ENCODE measurements at regions not wholly inside any gene's neighbourhood (a gene's known extent, or its start where the extent isn't known, plus 50 kb on each side); places are given as distances from the start of the nearest gene placed in this dataset.
"Not testable (repeated sequence)": the region's sequence is repeated elsewhere in the genome, so short reads cannot be mapped to it uniquely, and the experiment has no call there.

- intact Hi-C loops (cut with micrococcal nuclease): no loop called here
- Mint-ChIP-seq H3K36me3 (no peaks in the 10 kb centered on the region), H3K9me3 (peaks cover 8% of the 10 kb centered on the region), H3K27ac (no peak overlapping the region), H3K4me1 (ENCODE audit: low read depth) (no peaks in the 10 kb centered on the region), H3K27me3 (peaks cover 17% of the 10 kb centered on the region), H3K4me3 (no peak overlapping the region)
- ChIA-PET POLR2A (no interaction called here), CTCF (no interaction called here)
- DNase-seq: no peak
Observed at GRCh38 chr2:222351035-222351434, 52.2 kb upstream of the PAX3 start.

GRCh38 chr2:222352981-222353380, 54.2 kb upstream of the PAX3 start:
- ChIA-PET CTCF (no interaction called here), POLR2A (no interaction called here)
- H3K36me3 Mint-ChIP-seq: no peaks in the 10 kb centered on the region
- no peak overlapping the region for H3K4me3 Mint-ChIP-seq
- peaks cover 8% of the 10 kb centered on the region for H3K9me3 Mint-ChIP-seq
- no peak for DNase-seq
- intact Hi-C loops (cut with micrococcal nuclease): no loop called here
- no peak overlapping the region for H3K27ac Mint-ChIP-seq
- peaks cover 14% of the 10 kb centered on the region for H3K27me3 Mint-ChIP-seq
- no peaks in the 10 kb centered on the region for H3K4me1 Mint-ChIP-seq (ENCODE audit: low read depth)

GRCh38 chr2:222353993-222354392, 55.2 kb upstream of the PAX3 start:
- Mint-ChIP-seq H3K4me3 (no peak overlapping the region), H3K4me1 (ENCODE audit: low read depth) (no peaks in the 10 kb centered on the region), H3K9me3 (peaks cover 8% of the 10 kb centered on the region), H3K36me3 (no peaks in the 10 kb centered on the region), H3K27me3 (peaks cover 8% of the 10 kb centered on the region), H3K27ac (no peak overlapping the region)
- ChIA-PET CTCF (no interaction called here), POLR2A (no interaction called here)
- no peak for DNase-seq
- intact Hi-C loops (cut with micrococcal nuclease): no loop called here

GRCh38 chr2:222355860-222356259, 57.1 kb upstream of the PAX3 start:
- ChIA-PET CTCF (no interaction called here), POLR2A (no interaction called here)
- Mint-ChIP-seq H3K27me3 (peaks cover 2% of the 10 kb centered on the region), H3K27ac (no peak overlapping the region), H3K4me3 (no peak overlapping the region), H3K4me1 (ENCODE audit: low read depth) (no peaks in the 10 kb centered on the region), H3K36me3 (no peaks in the 10 kb centered on the region), H3K9me3 (peaks cover 8% of the 10 kb centered on the region)
- no peak for DNase-seq
- intact Hi-C loops (cut with micrococcal nuclease): no loop called here

- Mint-ChIP-seq H3K9me3 (no peaks in the 10 kb centered on the region), H3K4me3 (no peak overlapping the region), H3K4me1 (ENCODE audit: low read depth) (no peaks in the 10 kb centered on the region), H3K27me3 (peaks cover 2% of the 10 kb centered on the region), H3K27ac (no peak overlapping the region), H3K36me3 (no peaks in the 10 kb centered on the region)
- ChIA-PET CTCF (no interaction called here), POLR2A (no interaction called here)
- no peak for DNase-seq
- intact Hi-C loops (cut with micrococcal nuclease): no loop called here
Observed at GRCh38 chr2:222357930-222358329, 59.1 kb upstream of the PAX3 start.

- ChIA-PET POLR2A (no interaction called here), CTCF (no interaction called here)
- no peaks in the 10 kb centered on the region for H3K4me1 Mint-ChIP-seq (ENCODE audit: low read depth)
- no peaks in the 10 kb centered on the region for H3K9me3 Mint-ChIP-seq
- DNase-seq: no peak
- H3K27me3 Mint-ChIP-seq: peaks cover 2% of the 10 kb centered on the region
- H3K36me3 Mint-ChIP-seq: no peaks in the 10 kb centered on the region
- no peak overlapping the region for H3K4me3 Mint-ChIP-seq
- no peak overlapping the region for H3K27ac Mint-ChIP-seq
- intact Hi-C loops (cut with micrococcal nuclease): no loop called here
Observed at GRCh38 chr2:222358876-222359275, 60.1 kb upstream of the PAX3 start.

- ChIA-PET POLR2A (interaction anchor here (0.6 kb wide), 1 partner anchor 68 kb away, joined by 3 read pairs; no protein-coding TSS in a partner anchor), CTCF (no interaction called here)
- DNase-seq: no peak
- no peaks in the 10 kb centered on the region for H3K36me3 Mint-ChIP-seq
- no peaks in the 10 kb centered on the region for H3K27me3 Mint-ChIP-seq
- intact Hi-C loops (cut with micrococcal nuclease): no loop called here
- no peak overlapping the region for H3K27ac Mint-ChIP-seq
- no peaks in the 10 kb centered on the region for H3K9me3 Mint-ChIP-seq
- H3K4me3 Mint-ChIP-seq: no peak overlapping the region
- H3K4me1 Mint-ChIP-seq (ENCODE audit: low read depth): peaks cover 6% of the 10 kb centered on the region
Observed at GRCh38 chr2:222360146-222360545, 61.3 kb upstream of the PAX3 start.

GRCh38 chr2:222360997-222361396, 62.2 kb upstream of the PAX3 start:
- H3K4me3 Mint-ChIP-seq: no peak overlapping the region
- DNase-seq: no peak
- H3K4me1 Mint-ChIP-seq (ENCODE audit: low read depth): peaks cover 6% of the 10 kb centered on the region
- H3K27ac Mint-ChIP-seq: no peak overlapping the region
- no peaks in the 10 kb centered on the region for H3K9me3 Mint-ChIP-seq
- intact Hi-C loops (cut with micrococcal nuclease): no loop called here
- POLR2A ChIA-PET: interaction anchor here (0.6 kb wide), 1 partner anchor 69 kb away, joined by 3 read pairs; no protein-coding TSS in a partner anchor
- no peaks in the 10 kb centered on the region for H3K36me3 Mint-ChIP-seq
- CTCF ChIA-PET: no interaction called here
- H3K27me3 Mint-ChIP-seq: no peaks in the 10 kb centered on the region

- Mint-ChIP-seq H3K9me3 (no peaks in the 10 kb centered on the region), H3K4me3 (no peak overlapping the region), H3K27ac (no peak overlapping the region), H3K36me3 (no peaks in the 10 kb centered on the region), H3K27me3 (no peaks in the 10 kb centered on the region), H3K4me1 (ENCODE audit: low read depth) (peaks cover 6% of the 10 kb centered on the region)
- ChIA-PET POLR2A (no interaction called here), CTCF (no interaction called here)
- DNase-seq: no peak
- intact Hi-C loops (cut with micrococcal nuclease): no loop called here
Observed at GRCh38 chr2:222361787-222362186, 62.6 kb upstream of the SGPP2 start.

GRCh38 chr2:222362336-222362735, 62.0 kb upstream of the SGPP2 start:
- H3K4me3 Mint-ChIP-seq: no peak overlapping the region
- no peaks in the 10 kb centered on the region for H3K9me3 Mint-ChIP-seq
- peaks cover 6% of the 10 kb centered on the region for H3K4me1 Mint-ChIP-seq (ENCODE audit: low read depth)
- no peak overlapping the region for H3K27ac Mint-ChIP-seq
- no peaks in the 10 kb centered on the region for H3K36me3 Mint-ChIP-seq
- no peaks in the 10 kb centered on the region for H3K27me3 Mint-ChIP-seq
- ChIA-PET CTCF (no interaction called here), POLR2A (no interaction called here)
- intact Hi-C loops (cut with micrococcal nuclease): no loop called here
- no peak for DNase-seq

- no peak overlapping the region for H3K4me3 Mint-ChIP-seq
- intact Hi-C loops (cut with micrococcal nuclease): no loop called here
- DNase-seq: no peak
- ChIA-PET POLR2A (no interaction called here), CTCF (no interaction called here)
- no peaks in the 10 kb centered on the region for H3K36me3 Mint-ChIP-seq
- H3K27me3 Mint-ChIP-seq: no peaks in the 10 kb centered on the region
- no peaks in the 10 kb centered on the region for H3K9me3 Mint-ChIP-seq
- H3K27ac Mint-ChIP-seq: no peak overlapping the region
- peaks cover 6% of the 10 kb centered on the region for H3K4me1 Mint-ChIP-seq (ENCODE audit: low read depth)
Observed at GRCh38 chr2:222364285-222364895, 60.0 kb upstream of the SGPP2 start.

GRCh38 chr2:222368280-222368679, 56.1 kb upstream of the SGPP2 start:
- H3K4me3 Mint-ChIP-seq; DNase-seq; intact Hi-C loops (cut with micrococcal nuclease); H3K9me3 Mint-ChIP-seq; POLR2A ChIA-PET; CTCF ChIA-PET; H3K27ac Mint-ChIP-seq; H3K4me1 Mint-ChIP-seq (ENCODE audit: low read depth); H3K36me3 Mint-ChIP-seq: not testable (repeated sequence)
- peaks cover 12% of the 10 kb centered on the region for H3K27me3 Mint-ChIP-seq

GRCh38 chr2:222372993-222373392, 51.4 kb upstream of the SGPP2 start:
- Mint-ChIP-seq H3K9me3 (peaks cover 10% of the 10 kb centered on the region), H3K27ac (no peak overlapping the region), H3K4me3 (no peak overlapping the region), H3K36me3 (no peaks in the 10 kb centered on the region), H3K4me1 (ENCODE audit: low read depth) (no peaks in the 10 kb centered on the region), H3K27me3 (peaks cover 20% of the 10 kb centered on the region)
- POLR2A ChIA-PET: no interaction called here
- no peak for DNase-seq
- intact Hi-C loops (cut with micrococcal nuclease): no loop called here
- CTCF ChIA-PET: no interaction called here
